ENCODE measurements at regions not wholly inside any gene's neighbourhood (a gene's known extent, or its start where the extent isn't known, plus 50 kb on each side); places are given as distances from the start of the nearest gene placed in this dataset.

DNA sequence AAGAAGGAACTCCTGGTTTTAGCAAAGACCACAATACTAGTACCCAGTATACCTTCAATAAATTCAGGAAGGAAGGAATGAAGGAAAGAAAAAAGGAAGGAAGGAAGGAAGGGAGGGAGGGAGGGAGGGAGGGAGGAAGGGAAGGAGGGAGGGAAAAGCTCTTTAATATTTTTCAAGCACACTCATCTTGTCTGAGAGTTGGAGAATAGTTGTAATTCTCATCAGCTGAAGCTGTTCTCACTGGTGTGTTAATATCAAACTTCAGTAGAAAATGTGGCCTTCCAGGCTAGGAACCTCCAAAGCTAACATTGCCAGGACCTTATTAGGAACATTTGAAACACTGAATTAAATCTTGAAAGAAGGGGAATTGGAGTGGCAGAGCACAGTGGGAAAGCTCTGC, 55.2 kb upstream of the CDH5 start:
- Histone ChIP-seq H4K8ac (ENCODE audit: extremely low read depth, insufficient read depth, low read length) (no peak overlapping the region), H3K4me3 (ENCODE audit: extremely low read depth in 1 of 4, insufficient read depth in 2 of 4, low read depth in 3 of 4, low read length in 4 of 4) (no peak overlapping the region), H3K4ac (replicated peaks; ENCODE audit: insufficient read length, low read depth, low read length) (no peak overlapping the region), H3K4me2 (ENCODE audit: insufficient read depth in 1 of 2, low read depth in 2 of 2, low read length in 2 of 2) (no peak overlapping the region), H3K56ac (replicated peaks; ENCODE audit: insufficient read length, low read depth, low read length) (no peak overlapping the region), H2BK15ac (ENCODE audit: low read length) (no peak overlapping the region), H2AFZ (ENCODE audit: low read length) (no peak overlapping the region), H4K20me1 (replicated peaks in 1 of 2; ENCODE audit: control insufficient read depth in 1 of 2, insufficient read depth in 2 of 2, low read length in 2 of 2) (no peaks in the 10 kb centered on the region), H4K91ac (replicated peaks; ENCODE audit: insufficient read length, low read length) (no peak overlapping the region), H3K9me3 (ENCODE audit: insufficient read depth in 2 of 2, low read depth in 1 of 2, low read length in 1 of 2) (no peaks in the 10 kb centered on the region), H2BK5ac (ENCODE audit: low read depth, low read length) (no peak overlapping the region), H2BK12ac (ENCODE audit: low read depth, low read length) (no peak overlapping the region), H3K79me1 (ENCODE audit: low read depth, low read length) (no peaks in the 10 kb centered on the region), H3K27ac (ENCODE audit: low read depth, low read length) (no peak overlapping the region), H2BK20ac (ENCODE audit: low read length) (no peak overlapping the region), H3K9ac (replicated peaks in 1 of 4; ENCODE audit: extremely low read depth in 1 of 4, low read depth in 3 of 4, low read length in 3 of 4) (no peak overlapping the region), H4K5ac (ENCODE audit: insufficient read length, low read depth, low read length) (no peak overlapping the region), H2AK5ac (ENCODE audit: low read depth, low read length) (no peak overlapping the region), H3K27me3 (replicated peaks in 1 of 4; ENCODE audit: control insufficient read depth in 3 of 4, extremely low read depth in 1 of 4, insufficient read depth in 3 of 4, low read length in 3 of 4) (no peaks in the 10 kb centered on the region), H3K23me2 (ENCODE audit: low read depth, low read length) (no peaks in the 10 kb centered on the region), H3K4me1 (replicated peaks in 1 of 4; ENCODE audit: control insufficient read depth in 3 of 4, insufficient read depth in 4 of 4, low read length in 3 of 4) (no peaks in the 10 kb centered on the region), H3K79me2 (ENCODE audit: control insufficient read depth in 1 of 2, insufficient read depth in 2 of 2, low read length in 2 of 2) (no peaks in the 10 kb centered on the region), H3K36me3 (ENCODE audit: control insufficient read depth in 2 of 4, insufficient read depth in 4 of 4, low read length in 3 of 4) (no peaks in the 10 kb centered on the region), H2BK120ac (replicated peaks; ENCODE audit: low read depth, low read length) (no peak overlapping the region), H3K18ac (ENCODE audit: extremely low read depth, low read length) (no peak overlapping the region), H3K23ac (ENCODE audit: insufficient read length) (no peak overlapping the region), H3K14ac (ENCODE audit: insufficient read length) (no peak overlapping the region)
- FAIRE-seq (no peak), DNase-seq (ENCODE audit: low read depth in 1 of 2, low spot score in 2 of 2) (no peak)
- TF ChIP-seq CHD1 (IDR thresholded peaks at IDR 0.05; ENCODE audit: low read depth, low read length) (no peak), GTF2F1 (IDR thresholded peaks at IDR 0.05; ENCODE audit: borderline replicate concordance, low read depth, low read length) (no peak), KDM4A (IDR thresholded peaks at IDR 0.05; ENCODE audit: low read depth, low read length, severe bottlenecking) (no peak), POLR2AphosphoS5 (IDR thresholded peaks at IDR 0.05; ENCODE audit: low read depth, low read length) (no peak), RAD21 (IDR thresholded peaks at IDR 0.05 in 1 of 2, conservative IDR thresholded peaks at IDR 0.05 in 1 of 2; ENCODE audit: low read depth in 2 of 2, low read length in 2 of 2) (no peak), TAF1 (IDR thresholded peaks at IDR 0.05; ENCODE audit: low read depth, low read length) (no peak)
- POLR2A ChIA-PET (ENCODE audit: partially characterized antibody) = no interaction called here
- CTCF ChIA-PET (ENCODE audit: partially characterized antibody) = interaction anchor here (0.8 to 1.4 kb wide), 2 partner anchors 17 to 31 kb away, joined by 3 to 4 read pairs; no protein-coding TSS in a partner anchor

All from H1 (cell line).